ENCODE measurements at regions not wholly inside any gene's neighbourhood (a gene's known extent, or its start where the extent isn't known, plus 50 kb on each side); places are given as distances from the start of the nearest gene placed in this dataset.

GRCh38 chr10:84805149-84805548, 476.8 kb downstream of the CCSER2 start:
- H3K27ac Mint-ChIP-seq = no peak overlapping the region
- no peak overlapping the region for H3K4me3 Mint-ChIP-seq
- no peaks in the 10 kb centered on the region for H3K36me3 Mint-ChIP-seq (ENCODE audit: low read depth)
- no peak for TF ChIP-seq CTCF (IDR thresholded peaks at IDR 0.05; ENCODE audit: unreplicated experiment in 3 of 3)
- no peaks in the 10 kb centered on the region for H3K4me1 Mint-ChIP-seq
- H3K27me3 Mint-ChIP-seq (ENCODE audit: low read depth) = peaks cover 6% of the 10 kb centered on the region
- peaks cover 3% of the 10 kb centered on the region for H3K9me3 Mint-ChIP-seq

GRCh38 chr10:84811113-84811512, 482.7 kb downstream of the CCSER2 start:
- H3K9me3 Mint-ChIP-seq = peaks cover 6% of the 10 kb centered on the region
- H3K27ac Mint-ChIP-seq = no peak overlapping the region
- no peaks in the 10 kb centered on the region for H3K36me3 Mint-ChIP-seq (ENCODE audit: low read depth)
- H3K4me1 Mint-ChIP-seq = no peaks in the 10 kb centered on the region
- H3K27me3 Mint-ChIP-seq (ENCODE audit: low read depth) = peaks cover 3% of the 10 kb centered on the region
- no peak for TF ChIP-seq CTCF (IDR thresholded peaks at IDR 0.05; ENCODE audit: unreplicated experiment in 3 of 3)
- no peak overlapping the region for H3K4me3 Mint-ChIP-seq

- TF ChIP-seq CTCF (IDR thresholded peaks at IDR 0.05; ENCODE audit: unreplicated experiment in 3 of 3) = no peak
- no peaks in the 10 kb centered on the region for H3K36me3 Mint-ChIP-seq (ENCODE audit: low read depth)
- peaks cover 4% of the 10 kb centered on the region for H3K27me3 Mint-ChIP-seq (ENCODE audit: low read depth)
- no peak overlapping the region for H3K4me3 Mint-ChIP-seq
- no peak overlapping the region for H3K27ac Mint-ChIP-seq
- peaks cover 3% of the 10 kb centered on the region for H3K9me3 Mint-ChIP-seq
- peaks cover 5% of the 10 kb centered on the region for H3K4me1 Mint-ChIP-seq
Observed at GRCh38 chr10:84818961-84819360, 490.6 kb downstream of the CCSER2 start.

GRCh38 chr10:84820120-84820519, 491.7 kb downstream of the CCSER2 start:
- Mint-ChIP-seq H3K4me1 (peaks cover 5% of the 10 kb centered on the region), H3K36me3 (ENCODE audit: low read depth) (no peaks in the 10 kb centered on the region), H3K9me3 (no peaks in the 10 kb centered on the region), H3K27me3 (ENCODE audit: low read depth) (peaks cover 4% of the 10 kb centered on the region), H3K4me3 (no peak overlapping the region), H3K27ac (no peak overlapping the region)
- TF ChIP-seq CTCF (IDR thresholded peaks at IDR 0.05; ENCODE audit: unreplicated experiment in 3 of 3) = no peak

- H3K36me3 Mint-ChIP-seq (ENCODE audit: low read depth) = no peaks in the 10 kb centered on the region
- H3K27ac Mint-ChIP-seq = no peak overlapping the region
Observed at GRCh38 chr10:84820596-84820995, 492.2 kb downstream of the CCSER2 start.

More at GRCh38 chr10:84820596-84820995, 492.2 kb downstream of the CCSER2 start:
- H3K9me3 Mint-ChIP-seq = no peaks in the 10 kb centered on the region
- H3K27me3 Mint-ChIP-seq (ENCODE audit: low read depth) = peaks cover 4% of the 10 kb centered on the region
- H3K4me1 Mint-ChIP-seq = peaks cover 5% of the 10 kb centered on the region
- no peak overlapping the region for H3K4me3 Mint-ChIP-seq
- no peak for TF ChIP-seq CTCF (IDR thresholded peaks at IDR 0.05; ENCODE audit: unreplicated experiment in 3 of 3)
